Activated CD4-positive, alpha-beta T cell treated with anti-CD3 and anti-CD28 coated beads, Interleukin-2, amount 50 U/mL, for 4 hours (primary cell): ENCODE measurements at regions not wholly inside any gene's neighbourhood (a gene's known extent, or its start where the extent isn't known, plus 50 kb on each side); places are given as distances from the start of the nearest gene placed in this dataset.

Experiments
- DNase-seq, 2 experiments: peaks; one replicate each; pipeline ENCODE4 v3.0.0-alpha.2; 2020

- DNase-seq = no peak
These were observed 53.4 kb downstream of the FOXB1 start for GRCh38 chr15:60057554-60057953.

GRCh38 chr15:60059186-60059585 lies 55.1 kb downstream of the FOXB1 start:
- DNase-seq = no peak

GRCh38 chr15:60061758-60062157 lies 57.6 kb downstream of the FOXB1 start:
- DNase-seq = no peak

- DNase-seq = no peak
These were observed 58.7 kb downstream of the FOXB1 start for GRCh38 chr15:60062826-60063225.

GRCh38 chr15:60065951-60066350 lies 61.8 kb downstream of the FOXB1 start:
- no peak for DNase-seq

- DNase-seq = no peak
These were observed 66.9 kb downstream of the FOXB1 start for GRCh38 chr15:60070838-60071493.

- DNase-seq = no peak
These were observed 68.8 kb downstream of the FOXB1 start for GRCh38 chr15:60072826-60073465.

- DNase-seq = no peak
These were observed 69.3 kb downstream of the FOXB1 start for GRCh38 chr15:60073466-60073840.

- DNase-seq = no peak
These were observed 70.2 kb downstream of the FOXB1 start for GRCh38 chr15:60074181-60074885.

GRCh38 chr15:60076045-60076444 lies 71.9 kb downstream of the FOXB1 start:
- DNase-seq = no peak

GRCh38 chr15:60076582-60077276 lies 72.6 kb downstream of the FOXB1 start:
- DNase-seq = no peak

GRCh38 chr15:60077581-60078359 lies 73.7 kb downstream of the FOXB1 start:
- DNase-seq = no peak

GRCh38 chr15:60079210-60079609 lies 75.1 kb downstream of the FOXB1 start:
- DNase-seq = no peak

- DNase-seq = no peak
These were observed 77.9 kb downstream of the FOXB1 start for GRCh38 chr15:60081976-60082375.

GRCh38 chr15:60083318-60083717 lies 79.2 kb downstream of the FOXB1 start:
- no peak for DNase-seq

- DNase-seq = no peak
These were observed 82.7 kb downstream of the FOXB1 start for GRCh38 chr15:60086681-60087429.

GRCh38 chr15:60087561-60087960 lies 83.5 kb downstream of the FOXB1 start:
- DNase-seq = no peak

GRCh38 chr15:60090747-60091146 lies 86.6 kb downstream of the FOXB1 start:
- no peak for DNase-seq

- no peak for DNase-seq
These were observed 87.0 kb downstream of the FOXB1 start for GRCh38 chr15:60091157-60091556.

GRCh38 chr15:60091911-60092310 lies 87.8 kb downstream of the FOXB1 start:
- DNase-seq = no peak

GRCh38 chr15:60093273-60094067 lies 89.4 kb downstream of the FOXB1 start:
- DNase-seq = no peak
